T-helper 17 cell (primary cell): ENCODE measurements at regions not wholly inside any gene's neighbourhood (a gene's known extent, or its start where the extent isn't known, plus 50 kb on each side); places are given as distances from the start of the nearest gene placed in this dataset.
"Not testable (repeated sequence)": the region's sequence is repeated elsewhere in the genome, so short reads cannot be mapped to it uniquely, and the experiment has no call there.

Source experiments
- ATAC-seq: fragments of 150-1000 bp; cut with Tn5 transposase; 2 replicates; pipeline ENCODE4 v1.10.0; 2021; ENCODE audit warnings: mild to moderate bottlenecking, moderate library complexity
- DNase-seq, 3 donors: peaks; one replicate each; pipeline versions ENCODE4 v3.0.0 to v3.0.0-alpha.2; 2020 to 2021
- H3K9me3 ChIP-seq: one replicate; pipeline ENCODE4 v1.7.0; 2013; ENCODE audit warnings: low read length, mild to moderate bottlenecking; ENCODE audit not compliant: control insufficient read depth, poor library complexity, severe bottlenecking
- H3K27ac Mint-ChIP-seq: one replicate; pipeline ENCODE4 v1.8.0; 2022; ENCODE audit warnings: mild to moderate bottlenecking, moderate library complexity, mixed read lengths
- H3K27me3 Mint-ChIP-seq: one replicate; pipeline ENCODE4 v1.8.0; 2022; ENCODE audit warnings: mixed read lengths
- H3K36me3 Mint-ChIP-seq: one replicate; pipeline ENCODE4 v1.8.0; 2022; ENCODE audit warnings: low read depth, mixed read lengths
- H3K4me1 Mint-ChIP-seq: one replicate; pipeline ENCODE4 v1.8.0; 2022; ENCODE audit warnings: mild to moderate bottlenecking, mixed read lengths
- H3K4me3 Mint-ChIP-seq: one replicate; pipeline ENCODE4 v1.8.0; 2022; ENCODE audit warnings: mild to moderate bottlenecking, moderate library complexity, mixed read lengths

DNA sequence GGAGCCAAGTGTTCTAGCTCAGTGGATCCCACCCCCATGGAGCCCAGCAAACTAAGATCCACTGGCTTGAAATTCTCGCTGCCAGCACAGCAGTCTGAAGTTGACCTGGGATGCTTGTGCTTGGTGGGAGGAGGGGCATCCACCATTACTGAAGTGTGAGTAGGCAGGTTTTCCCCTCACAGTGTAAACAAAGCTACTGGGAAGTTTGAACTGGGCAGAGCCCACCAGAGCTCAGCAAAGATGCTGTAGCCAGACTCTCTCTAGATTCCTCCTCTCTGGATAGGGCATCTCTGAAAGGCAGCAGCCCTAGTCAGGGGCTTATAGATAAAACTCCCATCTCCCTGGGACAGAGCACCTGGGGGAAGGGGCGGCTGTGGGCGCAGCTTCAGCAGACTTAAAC, 293.1 kb upstream of the NOX3 start:
- H3K4me3 Mint-ChIP-seq, H3K27ac Mint-ChIP-seq, DNase-seq, H3K9me3 ChIP-seq, ATAC-seq, H3K36me3 Mint-ChIP-seq, H3K4me1 Mint-ChIP-seq: not testable (repeated sequence)
- H3K27me3 Mint-ChIP-seq, result peaks cover 15% of the 10 kb centered on the region

DNA sequence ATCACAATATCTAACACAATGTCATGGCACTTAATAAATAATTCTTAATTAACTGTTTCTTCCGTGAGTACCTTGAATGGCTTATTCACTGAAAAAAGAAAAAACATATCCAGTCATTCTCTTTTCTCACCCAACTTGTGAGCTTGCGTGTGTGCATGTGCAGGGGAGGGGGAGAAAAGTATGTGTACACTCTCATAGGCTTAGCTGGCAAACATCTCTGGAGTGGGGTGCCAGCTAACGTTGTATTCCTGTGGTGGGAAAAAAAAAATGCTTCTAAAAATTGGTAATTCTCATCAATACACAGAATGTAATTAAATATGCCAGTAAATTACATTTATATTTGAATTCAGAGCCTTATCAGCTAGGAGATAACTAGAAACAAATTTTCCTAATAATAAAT, 291.9 kb upstream of the NOX3 start:
- ATAC-seq, result no peak
- no peaks in the 10 kb centered on the region for H3K36me3 Mint-ChIP-seq

GRCh38 chr6:155740781-155741399, 285.3 kb upstream of the NOX3 start:
- H3K9me3 ChIP-seq, result no peaks in the 10 kb centered on the region
- Mint-ChIP-seq H3K4me1 (no peaks in the 10 kb centered on the region), H3K4me3 (no peak overlapping the region), H3K36me3 (no peaks in the 10 kb centered on the region), H3K27ac (no peak overlapping the region), H3K27me3 (peaks cover 7% of the 10 kb centered on the region)
- ATAC-seq (no peak), DNase-seq (no peak)

More for the DNA sequence above, 291.9 kb upstream of the NOX3 start:
- peaks cover 15% of the 10 kb centered on the region for H3K27me3 Mint-ChIP-seq
- no peak overlapping the region for H3K4me3 Mint-ChIP-seq
- H3K27ac Mint-ChIP-seq, result no peak overlapping the region
- no peaks in the 10 kb centered on the region for H3K9me3 ChIP-seq
- DNase-seq, result no peak
- no peaks in the 10 kb centered on the region for H3K4me1 Mint-ChIP-seq

- H3K9me3 ChIP-seq, result no peaks in the 10 kb centered on the region
- Mint-ChIP-seq H3K4me1 (no peaks in the 10 kb centered on the region), H3K4me3 (no peak overlapping the region), H3K27ac (no peak overlapping the region), H3K36me3 (no peaks in the 10 kb centered on the region), H3K27me3 (peaks cover 5% of the 10 kb centered on the region)
- no peak for DNase-seq
- no peak for ATAC-seq
Observed at GRCh38 chr6:155738602-155739105, 283.0 kb upstream of the NOX3 start.

- ATAC-seq, result no peak
- peaks cover 2% of the 10 kb centered on the region for H3K4me1 Mint-ChIP-seq
- H3K9me3 ChIP-seq, result no peaks in the 10 kb centered on the region
- H3K27ac Mint-ChIP-seq, result no peak overlapping the region
- no peaks in the 10 kb centered on the region for H3K36me3 Mint-ChIP-seq
- no peak for DNase-seq
- H3K27me3 Mint-ChIP-seq, result no peaks in the 10 kb centered on the region
- H3K4me3 Mint-ChIP-seq, result no peak overlapping the region
Observed at GRCh38 chr6:155717374-155717773, 261.7 kb upstream of the NOX3 start.

DNA sequence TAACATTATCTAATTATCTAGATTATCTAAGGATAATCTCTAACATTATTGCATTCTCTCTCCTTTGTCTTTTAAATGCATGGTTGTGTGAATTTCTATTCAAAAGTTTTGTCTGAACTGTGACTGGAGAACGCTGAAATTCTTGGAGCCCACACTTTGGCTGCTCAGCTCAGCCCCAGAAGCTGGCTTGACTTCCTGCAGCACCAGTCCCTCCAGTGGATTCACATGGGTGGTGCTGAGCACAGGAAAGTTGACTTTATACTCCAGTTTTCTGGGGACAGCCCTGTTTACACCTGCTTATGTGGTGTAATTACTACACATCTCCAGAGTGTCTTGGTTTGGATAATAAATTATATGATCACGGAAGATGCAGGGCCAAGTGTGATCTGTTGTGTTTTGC, 255.1 kb upstream of the NOX3 start:
- H3K4me3 Mint-ChIP-seq, result no peak overlapping the region

DNA sequence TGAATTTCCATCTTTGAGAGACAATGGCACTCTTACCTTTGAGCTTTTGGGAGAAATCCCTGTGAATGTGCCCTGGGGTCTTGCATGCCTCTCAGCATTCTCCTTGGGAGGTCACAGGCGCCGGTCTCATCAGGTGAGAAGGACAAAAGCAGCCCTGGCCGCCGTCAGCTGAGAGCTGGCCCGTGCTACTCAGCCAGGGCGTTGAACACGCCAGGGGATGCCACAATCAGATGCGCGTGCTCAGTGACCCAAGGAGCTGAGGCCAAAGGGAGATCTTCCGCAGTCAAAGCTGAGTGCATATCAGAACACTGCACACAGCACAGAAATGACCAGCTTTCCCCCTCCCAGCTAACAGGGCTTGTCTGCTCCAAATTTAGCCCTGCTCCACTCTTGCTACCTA, 253.6 kb upstream of the NOX3 start:
- Mint-ChIP-seq H3K4me1 (no peaks in the 10 kb centered on the region), H3K36me3 (no peaks in the 10 kb centered on the region), H3K27me3 (peaks cover 7% of the 10 kb centered on the region), H3K4me3 (no peak overlapping the region), H3K27ac (no peak overlapping the region)
- no peak for DNase-seq
- H3K9me3 ChIP-seq, result no peaks in the 10 kb centered on the region
- no peak for ATAC-seq

More for the DNA sequence above, 255.1 kb upstream of the NOX3 start:
- DNase-seq, result no peak
- Mint-ChIP-seq H3K27ac (no peak overlapping the region), H3K27me3 (peaks cover 7% of the 10 kb centered on the region), H3K4me1 (no peaks in the 10 kb centered on the region), H3K36me3 (no peaks in the 10 kb centered on the region)
- H3K9me3 ChIP-seq, result no peaks in the 10 kb centered on the region
- ATAC-seq, result no peak

- no peak overlapping the region for H3K27ac Mint-ChIP-seq
Observed at GRCh38 chr6:155708100-155708499, 252.5 kb upstream of the NOX3 start.

DNA sequence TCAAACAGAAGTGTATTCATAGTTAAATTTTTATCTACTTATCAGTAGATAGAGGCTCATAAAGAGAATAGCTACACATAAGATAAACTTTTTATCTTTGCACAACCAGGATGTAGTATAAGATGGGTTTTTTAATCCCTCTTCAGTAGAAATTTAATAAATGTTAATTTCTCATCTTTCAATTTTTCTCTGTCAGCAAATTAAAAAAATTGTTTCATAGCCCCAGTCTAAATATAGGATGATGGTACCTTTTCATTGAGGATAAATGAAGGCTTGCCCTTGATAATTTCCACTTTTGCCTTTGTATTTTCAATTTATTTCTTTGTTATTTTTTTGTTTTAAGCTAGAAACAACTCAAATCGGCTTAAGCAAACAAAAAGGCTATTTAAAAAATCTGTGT, 251.2 kb upstream of the NOX3 start:
- ATAC-seq, result no peak
- no peaks in the 10 kb centered on the region for H3K4me1 Mint-ChIP-seq
- no peaks in the 10 kb centered on the region for H3K9me3 ChIP-seq
- peaks cover 23% of the 10 kb centered on the region for H3K27me3 Mint-ChIP-seq
- no peak for DNase-seq
- no peaks in the 10 kb centered on the region for H3K36me3 Mint-ChIP-seq
- no peak overlapping the region for H3K27ac Mint-ChIP-seq
- H3K4me3 Mint-ChIP-seq, result no peak overlapping the region

More at GRCh38 chr6:155708100-155708499, 252.5 kb upstream of the NOX3 start:
- Mint-ChIP-seq H3K27me3 (peaks cover 13% of the 10 kb centered on the region), H3K4me3 (no peak overlapping the region), H3K4me1 (no peaks in the 10 kb centered on the region), H3K36me3 (no peaks in the 10 kb centered on the region)
- H3K9me3 ChIP-seq, result no peaks in the 10 kb centered on the region
- no peak for DNase-seq
- no peak for ATAC-seq

- Mint-ChIP-seq H3K4me1 (no peaks in the 10 kb centered on the region), H3K27me3 (peaks cover 20% of the 10 kb centered on the region), H3K36me3 (no peaks in the 10 kb centered on the region), H3K4me3 (no peak overlapping the region), H3K27ac (no peak overlapping the region)
- ATAC-seq, result no peak
- DNase-seq, result no peak
- no peaks in the 10 kb centered on the region for H3K9me3 ChIP-seq
Observed at GRCh38 chr6:155706341-155706740, 250.7 kb upstream of the NOX3 start.

- H3K9me3 ChIP-seq, result no peaks in the 10 kb centered on the region
- DNase-seq, result no peak
- H3K27me3 Mint-ChIP-seq, result peaks cover 20% of the 10 kb centered on the region
- no peaks in the 10 kb centered on the region for H3K4me1 Mint-ChIP-seq
- no peaks in the 10 kb centered on the region for H3K36me3 Mint-ChIP-seq
- H3K4me3 Mint-ChIP-seq, result no peak overlapping the region
- no peak for ATAC-seq
- H3K27ac Mint-ChIP-seq, result no peak overlapping the region
Observed at GRCh38 chr6:155701342-155701741, 245.7 kb upstream of the NOX3 start.

DNA sequence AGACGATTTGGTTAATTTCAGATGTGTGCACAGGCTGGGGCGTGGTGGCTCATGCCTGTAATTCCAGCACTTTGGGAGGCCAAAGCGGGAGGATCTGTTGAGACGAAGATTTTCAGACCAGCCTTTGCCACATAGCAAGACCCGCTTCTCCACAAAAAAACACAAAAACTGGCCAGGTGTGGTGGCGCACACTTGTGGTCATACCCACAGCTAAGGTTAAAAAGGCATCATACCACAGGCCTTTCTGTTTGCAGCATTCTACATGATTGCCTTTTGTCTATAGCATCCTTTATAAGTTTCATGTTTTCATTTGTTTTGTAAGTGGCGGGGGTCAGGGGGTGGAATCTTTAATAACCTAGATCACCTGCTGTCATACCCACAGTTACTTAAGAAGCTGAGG, 239.9 kb upstream of the NOX3 start:
- Mint-ChIP-seq H3K4me1 (no peaks in the 10 kb centered on the region), H3K36me3 (no peaks in the 10 kb centered on the region), H3K27me3 (no peaks in the 10 kb centered on the region), H3K4me3 (no peak overlapping the region), H3K27ac (no peak overlapping the region)
- DNase-seq, result no peak
- no peaks in the 10 kb centered on the region for H3K9me3 ChIP-seq
- ATAC-seq, result no peak

GRCh38 chr6:155694419-155694790, 238.8 kb upstream of the NOX3 start:
- H3K4me3 Mint-ChIP-seq, result no peak overlapping the region
- no peaks in the 10 kb centered on the region for H3K4me1 Mint-ChIP-seq
- H3K27ac Mint-ChIP-seq, result no peak overlapping the region
- no peak for ATAC-seq
- no peaks in the 10 kb centered on the region for H3K27me3 Mint-ChIP-seq
- no peak for DNase-seq
- no peaks in the 10 kb centered on the region for H3K9me3 ChIP-seq
- H3K36me3 Mint-ChIP-seq, result no peaks in the 10 kb centered on the region

GRCh38 chr6:155693573-155694418, 238.2 kb upstream of the NOX3 start:
- Mint-ChIP-seq H3K36me3 (no peaks in the 10 kb centered on the region), H3K4me1 (no peaks in the 10 kb centered on the region), H3K4me3 (no peak overlapping the region), H3K27ac (no peak overlapping the region), H3K27me3 (no peaks in the 10 kb centered on the region)
- ATAC-seq (no peak), DNase-seq (no peak)
- H3K9me3 ChIP-seq, result no peaks in the 10 kb centered on the region
